GM18870 (cell line): ENCODE measurements at regions not wholly inside any gene's neighbourhood (a gene's known extent, or its start where the extent isn't known, plus 50 kb on each side); places are given as distances from the start of the nearest gene placed in this dataset.

Source experiments
- ATAC-seq: cut with Tn5 transposase; IDR thresholded peaks from one replicate; pipeline ENCODE4 v1.9.1; 2021; ENCODE audit warnings: moderate library complexity; ENCODE audit not compliant: unreplicated experiment

- ATAC-seq, result no peak
Measured at GRCh38 chr5:2141254-2142000, 258.7 kb upstream of the IRX4 start.

- ATAC-seq, result no peak
Measured at GRCh38 chr5:2140501-2141175, 257.9 kb upstream of the IRX4 start.

- ATAC-seq, result no peak
Measured at GRCh38 chr5:2139478-2139877, 256.8 kb upstream of the IRX4 start.

- no peak for ATAC-seq
Measured at GRCh38 chr5:2138896-2139295, 256.2 kb upstream of the IRX4 start.

GRCh38 chr5:2137444-2138050 lies 254.8 kb upstream of the IRX4 start:
- ATAC-seq, result no peak

GRCh38 chr5:2136728-2137333 lies 254.1 kb upstream of the IRX4 start:
- no peak for ATAC-seq

- no peak for ATAC-seq
Measured at GRCh38 chr5:2135833-2136232, 253.1 kb upstream of the IRX4 start.

- ATAC-seq, result no peak
Measured at GRCh38 chr5:2135354-2135753, 252.6 kb upstream of the IRX4 start.

- ATAC-seq, result no peak
Measured at GRCh38 chr5:2134543-2135292, 252.0 kb upstream of the IRX4 start.

GRCh38 chr5:2133936-2134335 lies 251.2 kb upstream of the IRX4 start:
- ATAC-seq, result no peak

- ATAC-seq, result no peak
Measured at GRCh38 chr5:2133080-2133479, 250.4 kb upstream of the IRX4 start.

- ATAC-seq, result no peak
Measured at GRCh38 chr5:2132497-2132847, 249.7 kb upstream of the IRX4 start.

- ATAC-seq, result no peak
Measured at GRCh38 chr5:2131826-2132496, 249.2 kb upstream of the IRX4 start.

GRCh38 chr5:2131196-2131595 lies 248.5 kb upstream of the IRX4 start:
- no peak for ATAC-seq

GRCh38 chr5:2130361-2130760 lies 247.6 kb upstream of the IRX4 start:
- ATAC-seq, result no peak

GRCh38 chr5:2129568-2130272 lies 247.0 kb upstream of the IRX4 start:
- no peak for ATAC-seq

- ATAC-seq, result no peak
Measured at GRCh38 chr5:2128686-2129355, 246.1 kb upstream of the IRX4 start.

GRCh38 chr5:2126512-2126911 lies 243.8 kb upstream of the IRX4 start:
- no peak for ATAC-seq

GRCh38 chr5:2125901-2126265 lies 243.2 kb upstream of the IRX4 start:
- ATAC-seq, result no peak
